ENCODE measurements at regions not wholly inside any gene's neighbourhood (a gene's known extent, or its start where the extent isn't known, plus 50 kb on each side); places are given as distances from the start of the nearest gene placed in this dataset.

GRCh38 chr5:93017849-93018248 lies 563.2 kb downstream of the NR2F1-AS1 start:
- no peak for TF ChIP-seq ZBTB7A (IDR thresholded peaks at IDR 0.05; ENCODE audit: low read depth)
- no peak for TF ChIP-seq TCF12 (IDR thresholded peaks at IDR 0.05; ENCODE audit: low read depth)
- TF ChIP-seq REST (IDR thresholded peaks at IDR 0.05; ENCODE audit: low read depth): no peak
- no peak for TF ChIP-seq MAX (IDR thresholded peaks at IDR 0.05)
- TF ChIP-seq CEBPB (IDR thresholded peaks at IDR 0.05): no peak
- no peak for TF ChIP-seq EP300 (IDR thresholded peaks at IDR 0.05; ENCODE audit: borderline replicate concordance)
- TF ChIP-seq RAD21 (IDR thresholded peaks at IDR 0.05; ENCODE audit: low read depth): no peak
- TF ChIP-seq FOXM1 (IDR thresholded peaks at IDR 0.05; ENCODE audit: borderline replicate concordance, low read depth): no peak
